HG03039 (cell line): ENCODE measurements at regions not wholly inside any gene's neighbourhood (a gene's known extent, or its start where the extent isn't known, plus 50 kb on each side); places are given as distances from the start of the nearest gene placed in this dataset.
"Not testable (repeated sequence)": the region's sequence is repeated elsewhere in the genome, so short reads cannot be mapped to it uniquely, and the experiment has no call there.

Source experiments
- ATAC-seq: cut with Tn5 transposase; IDR thresholded peaks from one replicate; pipeline ENCODE4 v1.9.1; 2021; ENCODE audit warnings: mild to moderate bottlenecking, moderate library complexity; ENCODE audit not compliant: unreplicated experiment

DNA sequence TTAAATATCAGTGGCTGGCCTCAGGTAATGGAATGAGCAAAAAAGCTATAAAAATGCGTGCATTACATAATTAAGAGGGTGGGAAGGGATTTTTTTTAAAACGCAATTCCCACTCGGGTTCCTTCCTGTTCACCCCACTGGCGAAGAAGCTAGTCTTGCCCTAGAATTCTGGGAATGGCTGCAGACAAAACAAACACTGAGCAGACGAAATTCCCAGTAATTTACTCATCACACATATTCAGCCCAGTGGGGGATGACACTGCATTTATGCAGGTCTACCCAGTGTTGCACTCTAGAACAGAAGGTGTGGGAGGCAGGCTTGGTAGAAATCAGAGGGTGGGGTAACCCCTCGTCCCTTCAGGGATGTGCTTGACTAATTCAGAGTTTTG is 2695.0 kb upstream of the DEFB115 start:
- no peak for ATAC-seq

- ATAC-seq: not testable (repeated sequence)
Measured at GRCh38 chr20:28562899-28563521, 2694.5 kb upstream of the DEFB115 start.

- ATAC-seq: not testable (repeated sequence)
Measured at GRCh38 chr20:28564024-28564423, 2693.4 kb upstream of the DEFB115 start.

DNA sequence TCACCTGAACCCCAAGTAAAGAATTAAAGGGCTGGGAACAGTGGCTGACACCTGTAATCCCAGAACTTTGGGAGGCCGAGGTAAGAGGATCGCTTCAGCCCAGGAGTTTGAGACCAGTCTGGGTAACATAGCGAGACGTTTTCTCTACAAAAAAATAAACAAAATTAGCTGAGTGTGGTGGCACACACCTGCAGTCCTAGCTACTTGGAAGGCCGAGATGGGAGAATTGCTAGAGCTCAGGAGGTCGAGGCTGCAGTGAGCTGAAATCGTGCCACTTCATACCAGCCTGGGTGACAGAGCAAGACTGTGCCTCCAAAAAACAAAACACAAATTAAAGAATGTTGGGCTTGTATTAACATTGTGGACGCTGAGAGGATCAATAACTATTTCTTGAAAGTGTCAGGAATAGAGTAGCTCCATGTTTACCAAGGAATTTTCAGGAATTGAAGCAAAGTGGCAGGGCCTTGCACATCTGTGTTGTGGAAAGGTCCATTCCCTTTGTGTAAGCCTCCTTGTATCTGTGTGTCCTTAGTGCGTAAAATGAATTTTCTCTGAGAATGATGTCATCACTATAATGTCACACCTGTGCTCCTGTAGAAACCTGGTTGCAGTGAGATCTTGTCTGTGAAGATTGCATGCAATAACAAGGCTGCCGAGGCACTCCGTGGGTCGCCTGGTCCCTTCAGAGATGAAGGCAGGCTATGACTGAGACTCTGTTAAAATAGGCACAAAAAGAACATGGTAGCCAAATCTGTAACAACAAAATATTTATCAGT is 2692.6 kb upstream of the DEFB115 start:
- ATAC-seq: not testable (repeated sequence)

DNA sequence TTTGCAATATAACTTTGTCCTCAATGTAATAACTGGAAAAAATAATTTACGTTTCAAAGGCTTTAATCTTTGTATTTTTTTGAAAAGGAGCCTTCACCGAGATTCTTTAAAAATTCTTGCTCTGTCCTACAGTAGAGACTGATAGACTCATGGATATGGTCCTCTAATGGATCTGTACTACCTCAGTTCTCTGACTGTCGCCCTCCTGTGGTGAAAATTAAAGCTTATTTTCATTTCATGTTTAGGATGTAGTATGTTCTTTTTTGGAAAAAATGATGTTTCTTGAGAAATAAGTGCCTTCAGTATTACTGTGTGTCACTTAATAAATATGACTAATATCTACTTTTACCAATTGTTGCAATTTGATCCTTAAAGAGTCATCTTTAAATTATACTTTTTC is 2681.5 kb upstream of the DEFB115 start:
- not testable (repeated sequence) for ATAC-seq

DNA sequence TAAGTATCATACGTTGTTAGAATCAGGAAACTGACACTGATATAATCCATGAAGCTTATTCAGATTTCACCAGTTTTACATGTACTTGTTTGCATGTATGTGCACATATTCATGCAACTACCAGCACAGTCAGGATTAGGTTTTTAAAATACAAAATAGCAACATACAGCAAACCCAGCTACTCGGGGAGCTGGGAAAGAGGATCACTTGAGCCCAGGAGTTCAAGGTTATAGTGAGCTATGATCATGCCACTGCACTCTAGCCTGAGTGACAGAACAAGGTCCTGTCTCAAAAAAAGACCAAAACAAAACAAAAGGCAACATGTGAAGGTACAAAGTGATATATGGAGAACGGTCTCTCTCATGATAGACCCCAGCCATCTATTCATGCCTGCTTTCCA is 2665.8 kb upstream of the DEFB115 start:
- ATAC-seq: not testable (repeated sequence)

DNA sequence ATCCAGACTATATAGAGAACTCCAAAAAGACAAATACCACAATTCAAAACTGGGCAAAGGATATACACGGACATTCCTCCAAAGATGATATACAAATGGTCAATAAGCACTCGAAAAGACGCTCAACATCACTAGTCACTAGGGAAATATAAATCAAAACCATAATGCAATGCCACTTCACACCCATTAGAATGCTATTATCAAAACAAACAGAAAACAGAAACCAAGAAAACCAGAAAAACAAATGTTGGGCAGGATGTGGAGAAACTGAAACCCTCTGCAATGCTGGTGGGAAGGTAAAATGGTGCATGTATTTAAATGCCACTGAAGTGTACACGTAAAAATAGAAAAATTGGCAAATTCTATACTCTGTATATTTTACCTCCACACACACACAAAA is 2664.1 kb upstream of the DEFB115 start:
- not testable (repeated sequence) for ATAC-seq

GRCh38 chr20:28594476-28594875 is 2663.0 kb upstream of the DEFB115 start:
- not testable (repeated sequence) for ATAC-seq

DNA sequence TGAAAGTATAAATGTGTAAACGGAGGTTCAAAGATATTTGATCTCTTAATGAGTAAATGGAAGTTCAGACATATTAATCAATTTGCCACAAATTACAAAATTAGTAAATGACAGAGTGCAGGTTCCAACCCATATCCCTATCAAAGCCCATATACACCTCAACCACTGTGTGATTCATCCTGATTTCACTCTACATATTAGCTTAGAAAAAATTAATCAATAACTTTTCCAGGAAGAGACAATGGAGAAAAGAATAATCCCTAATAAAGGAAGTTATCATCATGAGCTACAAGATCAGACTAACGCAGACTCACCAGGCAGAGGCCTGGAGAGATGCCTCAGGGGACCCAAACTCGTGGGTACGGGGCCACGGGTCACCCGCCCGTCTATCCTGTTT is 2655.5 kb upstream of the DEFB115 start:
- not testable (repeated sequence) for ATAC-seq

GRCh38 chr20:28602403-28603217 is 2654.9 kb upstream of the DEFB115 start:
- peak; percentile 100 for ATAC-seq

- ATAC-seq: not testable (repeated sequence)
Measured at GRCh38 chr20:28603218-28603577, 2654.3 kb upstream of the DEFB115 start.

- ATAC-seq: no peak
Measured at GRCh38 chr20:28616354-28616753, 2641.1 kb upstream of the DEFB115 start.

DNA sequence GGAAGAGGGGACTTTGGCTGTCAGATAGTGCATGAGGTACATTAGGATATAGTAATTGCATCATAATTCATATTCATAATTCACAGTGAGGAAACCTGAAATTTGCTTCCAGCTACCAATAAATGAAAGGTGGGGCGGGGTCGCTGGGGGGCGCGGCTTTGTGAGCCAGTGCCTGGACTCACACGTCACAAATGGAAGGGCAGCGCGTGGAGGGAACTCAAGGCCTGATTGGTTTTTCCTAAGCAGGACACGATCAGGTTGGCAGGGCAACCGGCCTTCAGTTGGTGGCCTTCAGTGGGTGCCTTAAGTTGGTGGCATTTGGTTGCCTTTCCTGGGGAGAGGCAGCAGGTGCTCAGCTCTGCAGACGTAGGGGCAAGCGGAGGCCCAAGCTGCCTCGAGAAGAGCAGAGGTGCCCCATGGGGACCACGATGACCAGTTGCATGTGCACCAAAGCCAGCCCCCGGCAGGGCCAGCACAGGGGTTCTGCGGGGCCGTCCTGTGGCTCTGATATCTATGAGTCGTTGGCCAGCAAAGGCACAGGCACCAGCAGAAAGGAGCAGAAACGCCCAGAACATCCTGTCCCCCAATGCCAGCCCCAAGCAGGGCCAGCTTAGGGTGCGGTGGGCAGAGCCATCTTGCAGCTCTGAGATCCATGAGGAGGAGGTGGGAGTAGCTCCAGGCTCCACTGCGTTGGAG is 2637.4 kb upstream of the DEFB115 start:
- not testable (repeated sequence) for ATAC-seq

DNA sequence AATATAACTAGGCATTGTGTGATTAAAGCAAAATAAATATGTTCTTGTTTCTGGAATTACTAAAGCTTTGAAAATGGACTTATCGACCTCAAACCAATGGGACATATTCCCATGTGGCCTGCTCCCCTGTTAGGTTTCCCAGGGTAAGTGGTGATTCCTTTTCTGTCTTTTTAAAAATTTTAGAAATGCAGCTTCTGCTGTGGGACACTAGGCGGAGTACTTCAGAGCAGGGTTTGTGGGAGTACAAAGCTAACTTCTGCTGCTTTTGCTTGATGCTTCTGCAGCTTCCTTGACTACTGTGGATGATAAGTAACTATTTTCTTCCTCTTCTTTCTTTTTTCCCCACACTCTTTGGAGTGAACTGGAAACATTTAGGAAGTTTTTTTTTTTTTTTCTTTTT is 2632.4 kb upstream of the DEFB115 start:
- not testable (repeated sequence) for ATAC-seq

DNA sequence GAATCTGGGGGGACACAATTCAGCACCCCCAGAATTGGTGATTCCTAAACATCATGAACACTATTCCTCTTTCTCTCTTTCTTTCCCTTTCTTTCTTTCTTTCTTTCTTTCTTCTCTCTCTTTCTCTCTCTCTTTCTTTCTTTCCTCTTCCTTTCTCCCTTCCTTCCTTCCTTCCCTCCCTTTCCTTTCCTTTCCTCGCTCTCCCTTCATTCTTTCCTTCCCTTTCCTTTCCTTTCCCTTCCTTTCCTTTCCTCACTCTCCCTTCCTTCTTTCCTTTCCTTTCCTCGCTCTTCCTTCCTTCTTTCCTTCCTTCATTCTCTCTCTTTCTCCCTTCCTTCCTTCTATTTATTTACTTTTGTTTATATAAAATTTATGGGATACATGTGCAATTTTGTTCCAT is 2616.6 kb upstream of the DEFB115 start:
- not testable (repeated sequence) for ATAC-seq
